ENCODE measurements at regions not wholly inside any gene's neighbourhood (a gene's known extent, or its start where the extent isn't known, plus 50 kb on each side); places are given as distances from the start of the nearest gene placed in this dataset.
"Not testable (repeated sequence)": the region's sequence is repeated elsewhere in the genome, so short reads cannot be mapped to it uniquely, and the experiment has no call there.

DNA sequence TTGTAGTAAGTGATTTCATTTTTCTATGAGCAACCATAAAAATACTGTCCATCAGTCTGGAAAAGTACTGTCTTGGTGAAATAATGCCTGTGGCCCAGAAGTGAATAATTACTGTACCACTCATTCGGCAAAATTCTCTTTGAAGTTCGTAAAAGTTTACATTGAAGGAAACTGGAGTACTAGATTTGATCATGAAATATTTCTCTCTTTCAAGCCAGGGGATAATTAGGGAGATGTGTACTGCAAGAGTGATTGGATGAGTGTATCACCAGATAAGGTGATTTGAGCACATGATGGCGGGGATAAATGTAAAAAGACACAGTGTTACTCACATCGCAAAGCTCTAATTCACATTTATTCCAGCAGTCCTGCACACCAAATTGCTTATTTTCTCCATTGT lies 883.2 kb upstream of the PIK3C3 start:
- H3K4me3 ChIP-seq (ENCODE audit: low read length in 2 of 2) = no peak overlapping the region
- no peaks in the 10 kb centered on the region for H3K27me3 ChIP-seq (ENCODE audit: control insufficient read depth in 2 of 2, insufficient read depth in 2 of 2, low read length in 2 of 2)
- H3K36me3 ChIP-seq (ENCODE audit: control insufficient read depth in 2 of 2, insufficient read depth in 2 of 2, low read length in 2 of 2) = no peaks in the 10 kb centered on the region
- H3K4me1 ChIP-seq (ENCODE audit: control insufficient read depth in 2 of 2, insufficient read depth in 2 of 2, low read length in 2 of 2) = no peaks in the 10 kb centered on the region
- no peaks in the 10 kb centered on the region for H3K9me3 ChIP-seq (ENCODE audit: control insufficient read depth in 2 of 2, low read length in 2 of 2)
- no peak overlapping the region for H3K9ac ChIP-seq (ENCODE audit: low read depth in 1 of 2, low read length in 2 of 2)
- no peak overlapping the region for H3K27ac ChIP-seq (ENCODE audit: low read depth in 2 of 2, low read length in 2 of 2)

DNA sequence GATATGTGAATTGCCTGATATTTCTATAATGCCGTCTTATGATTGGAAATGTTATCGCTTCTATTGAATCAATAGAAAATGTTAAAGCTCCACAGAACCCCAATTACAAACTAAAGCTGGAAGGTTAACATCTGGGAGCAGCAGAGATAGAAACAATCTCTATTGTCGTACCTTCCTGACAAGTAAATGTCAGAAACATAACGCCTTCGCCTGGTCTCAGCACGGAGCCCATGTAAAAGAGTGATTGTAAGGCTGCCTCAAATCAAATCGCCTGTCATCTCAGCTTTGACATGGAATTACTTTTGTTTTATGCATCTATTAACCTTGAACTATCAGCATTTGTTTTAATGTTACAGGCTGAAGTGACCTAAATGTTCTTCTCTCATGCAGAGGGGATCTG lies 885.9 kb upstream of the PIK3C3 start:
- Histone ChIP-seq H3K4me3 (ENCODE audit: low read length in 2 of 2) (no peak overlapping the region), H3K4me1 (ENCODE audit: control insufficient read depth in 2 of 2, insufficient read depth in 2 of 2, low read length in 2 of 2) (no peaks in the 10 kb centered on the region), H3K27ac (ENCODE audit: low read depth in 2 of 2, low read length in 2 of 2) (no peak overlapping the region), H3K27me3 (ENCODE audit: control insufficient read depth in 2 of 2, insufficient read depth in 2 of 2, low read length in 2 of 2) (no peaks in the 10 kb centered on the region), H3K9ac (ENCODE audit: low read depth in 1 of 2, low read length in 2 of 2) (no peak overlapping the region), H3K36me3 (ENCODE audit: control insufficient read depth in 2 of 2, insufficient read depth in 2 of 2, low read length in 2 of 2) (no peaks in the 10 kb centered on the region), H3K9me3 (ENCODE audit: control insufficient read depth in 2 of 2, low read length in 2 of 2) (no peaks in the 10 kb centered on the region)

DNA sequence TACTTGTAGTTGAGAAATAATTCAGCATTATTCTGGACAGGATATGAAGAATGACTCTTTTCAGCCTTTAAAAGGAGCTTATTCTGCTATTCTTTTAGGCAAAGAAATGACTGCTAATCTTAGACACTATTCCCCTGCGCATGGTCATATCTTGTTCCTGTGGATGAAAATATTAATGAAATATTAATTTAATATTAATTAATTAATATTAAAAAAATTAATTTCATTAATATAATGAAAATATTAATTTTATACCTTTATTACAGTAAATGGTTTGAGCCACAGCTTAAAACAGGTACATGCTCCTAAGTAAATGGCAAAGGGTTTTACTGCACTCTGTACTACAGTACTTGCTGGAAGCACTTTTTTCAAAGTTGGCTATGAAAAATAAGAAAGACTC lies 890.1 kb upstream of the PIK3C3 start:
- no peaks in the 10 kb centered on the region for H3K4me1 ChIP-seq (ENCODE audit: control insufficient read depth in 2 of 2, insufficient read depth in 2 of 2, low read length in 2 of 2)
- no peak overlapping the region for H3K9ac ChIP-seq (ENCODE audit: low read depth in 1 of 2, low read length in 2 of 2)
- H3K4me3 ChIP-seq (ENCODE audit: low read length in 2 of 2) = no peak overlapping the region
- no peaks in the 10 kb centered on the region for H3K27me3 ChIP-seq (ENCODE audit: control insufficient read depth in 2 of 2, insufficient read depth in 2 of 2, low read length in 2 of 2)
- no peaks in the 10 kb centered on the region for H3K9me3 ChIP-seq (ENCODE audit: control insufficient read depth in 2 of 2, low read length in 2 of 2)
- no peaks in the 10 kb centered on the region for H3K36me3 ChIP-seq (ENCODE audit: control insufficient read depth in 2 of 2, insufficient read depth in 2 of 2, low read length in 2 of 2)
- no peak overlapping the region for H3K27ac ChIP-seq (ENCODE audit: low read depth in 2 of 2, low read length in 2 of 2)

DNA sequence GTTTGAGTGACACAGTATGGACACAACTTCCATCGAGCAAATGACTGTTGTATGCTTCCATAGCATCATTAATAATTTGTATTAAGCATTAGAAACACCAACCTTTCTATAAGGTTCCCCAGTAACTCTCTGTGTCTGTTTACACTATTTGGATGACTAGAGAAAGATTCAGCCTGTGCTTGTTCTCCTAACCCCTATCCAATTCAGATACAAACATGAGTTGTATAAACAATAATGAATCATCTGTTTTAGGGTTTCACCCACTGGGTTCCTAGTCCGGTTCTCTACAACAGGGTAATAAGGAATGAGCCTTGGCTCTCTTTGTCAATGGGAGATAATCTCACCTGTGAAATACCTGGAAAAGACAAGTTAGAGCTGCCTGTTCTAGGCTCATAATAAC lies 894.1 kb upstream of the PIK3C3 start:
- H3K27me3 ChIP-seq (ENCODE audit: control insufficient read depth in 2 of 2, insufficient read depth in 2 of 2, low read length in 2 of 2) = no peaks in the 10 kb centered on the region
- no peaks in the 10 kb centered on the region for H3K36me3 ChIP-seq (ENCODE audit: control insufficient read depth in 2 of 2, insufficient read depth in 2 of 2, low read length in 2 of 2)
- H3K4me3 ChIP-seq (ENCODE audit: low read length in 2 of 2) = no peak overlapping the region
- no peaks in the 10 kb centered on the region for H3K4me1 ChIP-seq (ENCODE audit: control insufficient read depth in 2 of 2, insufficient read depth in 2 of 2, low read length in 2 of 2)
- H3K9ac ChIP-seq (ENCODE audit: low read depth in 1 of 2, low read length in 2 of 2) = no peak overlapping the region
- no peaks in the 10 kb centered on the region for H3K9me3 ChIP-seq (ENCODE audit: control insufficient read depth in 2 of 2, low read length in 2 of 2)
- no peak overlapping the region for H3K27ac ChIP-seq (ENCODE audit: low read depth in 2 of 2, low read length in 2 of 2)

DNA sequence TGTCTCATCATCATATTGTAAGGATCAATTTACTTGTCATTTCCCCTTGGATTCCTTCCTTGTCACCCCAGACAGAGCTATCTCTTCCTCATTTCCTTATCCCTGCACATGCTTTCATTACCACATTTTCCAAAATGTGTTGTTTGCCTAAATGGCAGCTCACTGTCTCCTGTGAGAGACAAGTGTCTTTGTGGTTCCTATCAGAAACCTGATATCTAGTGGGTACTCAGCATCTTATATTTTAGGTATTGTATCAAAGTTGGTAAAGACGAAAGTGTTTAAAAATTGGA lies 896.0 kb upstream of the PIK3C3 start:
- H3K4me1 ChIP-seq (ENCODE audit: control insufficient read depth in 2 of 2, insufficient read depth in 2 of 2, low read length in 2 of 2) = no peaks in the 10 kb centered on the region
- H3K27me3 ChIP-seq (ENCODE audit: control insufficient read depth in 2 of 2, insufficient read depth in 2 of 2, low read length in 2 of 2) = no peaks in the 10 kb centered on the region
- no peak overlapping the region for H3K27ac ChIP-seq (ENCODE audit: low read depth in 2 of 2, low read length in 2 of 2)
- H3K36me3 ChIP-seq (ENCODE audit: control insufficient read depth in 2 of 2, insufficient read depth in 2 of 2, low read length in 2 of 2) = no peaks in the 10 kb centered on the region
- no peak overlapping the region for H3K9ac ChIP-seq (ENCODE audit: low read depth in 1 of 2, low read length in 2 of 2)
- no peaks in the 10 kb centered on the region for H3K9me3 ChIP-seq (ENCODE audit: control insufficient read depth in 2 of 2, low read length in 2 of 2)
- H3K4me3 ChIP-seq (ENCODE audit: low read length in 2 of 2) = no peak overlapping the region

DNA sequence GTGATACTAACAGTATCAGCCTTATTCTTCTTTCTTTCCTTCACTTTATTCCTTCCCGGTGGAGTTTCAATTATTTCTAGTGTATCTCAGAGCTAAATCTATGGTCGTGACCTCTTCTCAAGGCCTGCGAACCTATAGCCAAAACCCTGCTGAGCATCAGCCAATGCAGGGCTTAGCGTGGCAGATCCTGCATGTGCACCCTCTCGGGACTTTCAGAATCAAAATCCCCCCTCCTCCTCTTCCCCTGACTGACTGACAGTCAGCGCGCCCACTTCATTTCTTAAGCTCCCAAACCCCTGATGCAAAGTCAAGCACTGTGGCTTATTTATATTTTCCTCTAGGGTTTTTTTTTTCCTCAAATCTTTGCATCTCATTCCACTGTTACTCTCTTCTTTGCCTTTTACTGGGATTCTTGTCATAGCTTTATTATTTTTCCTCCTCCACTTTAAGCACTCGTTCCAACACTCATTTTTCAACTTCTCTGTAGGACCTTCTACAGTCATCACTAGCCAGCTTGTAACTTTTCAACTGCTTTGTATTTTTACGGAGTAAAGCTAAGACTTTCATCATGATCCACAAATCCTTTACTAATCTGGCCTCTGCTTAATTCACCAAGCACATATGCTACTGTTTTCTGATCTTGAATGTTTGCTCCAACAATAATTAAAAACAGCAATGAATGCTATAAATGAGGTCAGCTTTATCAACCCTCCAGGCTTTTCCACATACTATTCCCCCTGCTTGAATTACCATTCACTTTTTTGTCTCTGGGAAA lies 896.5 kb upstream of the PIK3C3 start:
- H3K4me1 ChIP-seq (ENCODE audit: control insufficient read depth in 2 of 2, insufficient read depth in 2 of 2, low read length in 2 of 2) = no peaks in the 10 kb centered on the region
- H3K36me3 ChIP-seq (ENCODE audit: control insufficient read depth in 2 of 2, insufficient read depth in 2 of 2, low read length in 2 of 2) = no peaks in the 10 kb centered on the region
- H3K27me3 ChIP-seq (ENCODE audit: control insufficient read depth in 2 of 2, insufficient read depth in 2 of 2, low read length in 2 of 2) = no peaks in the 10 kb centered on the region
- no peak overlapping the region for H3K9ac ChIP-seq (ENCODE audit: low read depth in 1 of 2, low read length in 2 of 2)
- no peaks in the 10 kb centered on the region for H3K9me3 ChIP-seq (ENCODE audit: control insufficient read depth in 2 of 2, low read length in 2 of 2)
- H3K4me3 ChIP-seq (ENCODE audit: low read length in 2 of 2) = no peak overlapping the region
- no peak overlapping the region for H3K27ac ChIP-seq (ENCODE audit: low read depth in 2 of 2, low read length in 2 of 2)

DNA sequence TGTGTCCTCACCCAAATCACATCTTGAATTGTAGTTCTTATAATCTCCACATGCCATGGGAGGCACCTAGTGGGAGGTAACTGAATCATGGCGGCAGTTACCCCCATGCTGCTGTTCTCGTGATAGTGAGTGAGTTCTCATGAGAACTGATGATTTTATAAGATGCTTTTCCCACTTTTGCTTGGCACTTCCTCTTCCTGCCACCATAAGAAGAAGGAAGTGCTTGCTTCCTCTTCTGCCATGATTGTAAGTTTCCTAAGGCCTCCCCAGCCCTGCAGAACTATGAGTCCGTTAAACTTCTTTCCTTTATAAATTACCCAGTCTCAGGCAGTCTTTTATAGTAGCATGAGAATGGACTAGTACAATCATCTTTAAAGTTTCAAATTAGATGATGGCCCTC lies 902.4 kb upstream of the PIK3C3 start:
- no peaks in the 10 kb centered on the region for H3K27me3 ChIP-seq (ENCODE audit: control insufficient read depth in 2 of 2, insufficient read depth in 2 of 2, low read length in 2 of 2)
- no peaks in the 10 kb centered on the region for H3K36me3 ChIP-seq (ENCODE audit: control insufficient read depth in 2 of 2, insufficient read depth in 2 of 2, low read length in 2 of 2)
- H3K27ac ChIP-seq (ENCODE audit: low read depth in 2 of 2, low read length in 2 of 2) = no peak overlapping the region
- H3K4me3 ChIP-seq (ENCODE audit: low read length in 2 of 2) = no peak overlapping the region
- no peaks in the 10 kb centered on the region for H3K9me3 ChIP-seq (ENCODE audit: control insufficient read depth in 2 of 2, low read length in 2 of 2)
- H3K4me1 ChIP-seq (ENCODE audit: control insufficient read depth in 2 of 2, insufficient read depth in 2 of 2, low read length in 2 of 2) = no peaks in the 10 kb centered on the region
- H3K9ac ChIP-seq (ENCODE audit: low read depth in 1 of 2, low read length in 2 of 2) = no peak overlapping the region

DNA sequence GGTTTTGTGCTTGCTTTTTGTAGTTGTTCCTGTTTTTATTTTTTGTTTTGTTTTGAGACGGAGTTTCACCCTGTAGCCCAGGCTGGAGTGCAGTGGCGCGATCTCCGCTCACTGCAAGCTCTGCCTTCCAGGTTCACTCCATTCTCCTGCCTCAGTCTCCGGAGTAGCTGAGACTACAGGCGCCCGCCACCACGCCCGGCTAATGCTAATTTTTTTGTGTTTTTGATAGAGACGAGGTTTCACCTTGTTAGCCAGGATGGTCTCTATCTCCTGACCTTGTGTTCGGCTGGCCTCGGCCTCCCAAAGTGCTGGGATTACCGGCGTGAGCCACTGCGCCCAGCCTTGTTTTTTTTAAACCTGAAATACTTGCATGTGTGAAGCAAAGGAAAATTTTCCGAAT lies 908.8 kb upstream of the PIK3C3 start:
- not testable (repeated sequence) for H3K27me3 ChIP-seq (ENCODE audit: control insufficient read depth in 2 of 2, insufficient read depth in 2 of 2, low read length in 2 of 2); H3K4me1 ChIP-seq (ENCODE audit: control insufficient read depth in 2 of 2, insufficient read depth in 2 of 2, low read length in 2 of 2); H3K9ac ChIP-seq (ENCODE audit: low read depth in 1 of 2, low read length in 2 of 2); H3K27ac ChIP-seq (ENCODE audit: low read depth in 2 of 2, low read length in 2 of 2); H3K9me3 ChIP-seq (ENCODE audit: control insufficient read depth in 2 of 2, low read length in 2 of 2); H3K36me3 ChIP-seq (ENCODE audit: control insufficient read depth in 2 of 2, insufficient read depth in 2 of 2, low read length in 2 of 2); H3K4me3 ChIP-seq (ENCODE audit: low read length in 2 of 2)

DNA sequence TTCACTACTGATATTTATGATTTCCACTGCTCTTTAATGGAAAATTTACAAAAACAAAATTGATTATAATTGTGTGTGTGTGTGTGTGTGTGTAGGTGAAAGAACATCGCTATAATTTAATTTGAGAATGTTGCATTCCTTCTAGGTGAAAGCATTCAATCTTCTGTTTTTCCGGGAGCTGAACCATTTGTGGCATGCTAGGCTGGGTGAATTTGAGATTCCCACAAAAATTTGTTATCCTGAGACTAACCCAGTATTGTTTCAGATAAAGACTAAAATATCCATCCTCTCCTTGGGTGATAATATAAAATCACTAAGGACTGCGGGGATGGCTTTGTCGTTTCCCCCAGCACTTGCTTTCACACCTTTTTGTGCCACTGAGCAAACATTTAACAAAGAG lies 911.2 kb upstream of the PIK3C3 start:
- H3K4me3 ChIP-seq (ENCODE audit: low read length in 2 of 2) = no peak overlapping the region
- H3K27ac ChIP-seq (ENCODE audit: low read depth in 2 of 2, low read length in 2 of 2) = no peak overlapping the region
- H3K9ac ChIP-seq (ENCODE audit: low read depth in 1 of 2, low read length in 2 of 2) = no peak overlapping the region
- no peaks in the 10 kb centered on the region for H3K36me3 ChIP-seq (ENCODE audit: control insufficient read depth in 2 of 2, insufficient read depth in 2 of 2, low read length in 2 of 2)
- H3K4me1 ChIP-seq (ENCODE audit: control insufficient read depth in 2 of 2, insufficient read depth in 2 of 2, low read length in 2 of 2) = no peaks in the 10 kb centered on the region
- H3K27me3 ChIP-seq (ENCODE audit: control insufficient read depth in 2 of 2, insufficient read depth in 2 of 2, low read length in 2 of 2) = no peaks in the 10 kb centered on the region
- H3K9me3 ChIP-seq (ENCODE audit: control insufficient read depth in 2 of 2, low read length in 2 of 2) = no peaks in the 10 kb centered on the region

DNA sequence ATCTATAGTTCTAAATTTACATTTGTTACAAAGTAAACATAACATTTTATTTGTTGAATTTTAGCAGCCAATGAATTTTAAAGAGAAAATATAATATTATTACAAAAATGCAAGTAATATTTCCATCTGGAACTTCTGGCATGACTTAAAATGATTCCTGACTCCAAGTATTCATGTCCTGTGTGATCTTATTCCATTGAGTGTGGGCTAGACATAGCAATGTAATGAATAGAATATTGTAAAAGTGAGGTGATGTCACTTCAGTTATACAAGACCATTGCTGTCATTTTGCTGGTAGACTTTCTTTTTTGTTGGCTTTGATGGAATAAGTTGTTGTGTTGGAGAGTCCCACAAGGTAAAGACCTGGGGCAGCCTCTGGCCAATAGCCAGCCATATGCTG lies 912.2 kb upstream of the PIK3C3 start:
- no peak overlapping the region for H3K9ac ChIP-seq (ENCODE audit: low read depth in 1 of 2, low read length in 2 of 2)
- H3K4me3 ChIP-seq (ENCODE audit: low read length in 2 of 2) = no peak overlapping the region
- no peaks in the 10 kb centered on the region for H3K36me3 ChIP-seq (ENCODE audit: control insufficient read depth in 2 of 2, insufficient read depth in 2 of 2, low read length in 2 of 2)
- no peaks in the 10 kb centered on the region for H3K9me3 ChIP-seq (ENCODE audit: control insufficient read depth in 2 of 2, low read length in 2 of 2)
- no peaks in the 10 kb centered on the region for H3K27me3 ChIP-seq (ENCODE audit: control insufficient read depth in 2 of 2, insufficient read depth in 2 of 2, low read length in 2 of 2)
- no peaks in the 10 kb centered on the region for H3K4me1 ChIP-seq (ENCODE audit: control insufficient read depth in 2 of 2, insufficient read depth in 2 of 2, low read length in 2 of 2)
- no peak overlapping the region for H3K27ac ChIP-seq (ENCODE audit: low read depth in 2 of 2, low read length in 2 of 2)

DNA sequence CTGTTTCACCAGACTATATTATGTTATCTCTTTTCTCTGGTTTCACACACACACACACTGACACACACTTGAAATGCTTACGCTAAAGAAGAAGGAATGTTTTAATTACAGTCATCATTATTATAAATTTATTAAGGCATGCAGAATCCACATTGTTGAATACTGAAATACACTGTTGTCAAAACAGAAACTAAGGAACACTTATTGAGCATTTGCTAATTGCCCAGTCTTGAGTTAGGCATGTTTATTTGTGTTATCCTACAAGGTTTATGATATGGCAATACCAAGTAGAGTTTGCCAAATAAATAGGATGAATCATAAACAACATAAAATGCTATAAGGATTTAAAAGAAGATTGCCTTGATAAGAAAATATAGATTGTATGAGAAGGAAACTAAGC lies 917.0 kb upstream of the PIK3C3 start:
- no peaks in the 10 kb centered on the region for H3K4me1 ChIP-seq (ENCODE audit: control insufficient read depth in 2 of 2, insufficient read depth in 2 of 2, low read length in 2 of 2)
- no peak overlapping the region for H3K27ac ChIP-seq (ENCODE audit: low read depth in 2 of 2, low read length in 2 of 2)
- H3K9me3 ChIP-seq (ENCODE audit: control insufficient read depth in 2 of 2, low read length in 2 of 2) = no peaks in the 10 kb centered on the region
- H3K27me3 ChIP-seq (ENCODE audit: control insufficient read depth in 2 of 2, insufficient read depth in 2 of 2, low read length in 2 of 2) = no peaks in the 10 kb centered on the region
- no peak overlapping the region for H3K9ac ChIP-seq (ENCODE audit: low read depth in 1 of 2, low read length in 2 of 2)
- no peak overlapping the region for H3K4me3 ChIP-seq (ENCODE audit: low read length in 2 of 2)
- H3K36me3 ChIP-seq (ENCODE audit: control insufficient read depth in 2 of 2, insufficient read depth in 2 of 2, low read length in 2 of 2) = no peaks in the 10 kb centered on the region
